ENCODE measurements at regions not wholly inside any gene's neighbourhood (a gene's known extent, or its start where the extent isn't known, plus 50 kb on each side); places are given as distances from the start of the nearest gene placed in this dataset.

DNA sequence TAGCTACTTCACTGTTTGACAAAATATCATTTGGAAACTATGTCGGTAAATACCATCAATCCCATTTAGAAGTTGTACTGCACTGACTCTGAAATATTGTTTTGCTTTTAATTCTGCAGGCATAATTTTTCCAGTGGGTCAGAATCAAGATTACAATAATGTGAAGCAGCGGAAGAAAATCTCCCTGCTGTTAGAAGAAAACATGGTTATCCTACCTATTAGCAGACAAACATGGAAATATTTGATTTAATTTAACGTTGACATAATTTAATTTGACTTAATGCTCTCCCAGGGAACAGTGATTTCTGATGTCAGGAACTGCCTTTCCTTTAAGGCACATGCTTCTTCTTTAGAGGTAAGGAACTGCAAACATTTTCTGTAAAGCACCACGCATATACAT, 634.0 kb downstream of the LTN1 start:
- TF ChIP-seq CTCF (IDR thresholded peaks at IDR 0.05) (no peak), EZH2phosphoT487 (IDR thresholded peaks at IDR 0.05) (no peak), EZH2 (IDR thresholded peaks at IDR 0.05) (no peak)
